ENCODE measurements at regions not wholly inside any gene's neighbourhood (a gene's known extent, or its start where the extent isn't known, plus 50 kb on each side); places are given as distances from the start of the nearest gene placed in this dataset.

- ChIA-PET POLR2A (interaction anchor here (0.5 kb wide), 1 partner anchor 46 kb away, joined by 3 read pairs; no protein-coding TSS in a partner anchor), RAD21 (ENCODE audit: unreplicated experiment) (no interaction called here), SMC1A (ENCODE audit: uncharacterized antibody, unreplicated experiment) (interaction anchor here (0.9 kb wide), 1 partner anchor 22 kb away, joined by 3 read pairs; no protein-coding TSS in a partner anchor), CTCF (interaction anchor here (0.7 kb wide), 1 partner anchor 11 kb away, joined by 3 read pairs; no protein-coding TSS in a partner anchor)
- no peaks in the 10 kb centered on the region for H3K27me3 ChIP-seq (replicated peaks in 1 of 2; ENCODE audit: control insufficient read depth in 2 of 2, insufficient read depth in 2 of 2, low read length in 1 of 2)
- WGBS (ENCODE audit: insufficient coverage, insufficient replicate concordance, low lambda C conversion rate, missing lambda C conversion rate): 27% methylated on average over 2 of the region's 2 CpGs
- H3K4me1 ChIP-seq (ENCODE audit: control insufficient read depth, insufficient read depth, low read length): no peaks in the 10 kb centered on the region
- H2AFZ ChIP-seq (ENCODE audit: control insufficient read depth, low read depth, low read length): no peak overlapping the region
- no peak overlapping the region for H3K4me3 ChIP-seq
- no peaks in the 10 kb centered on the region for H3K36me3 ChIP-seq (ENCODE audit: control insufficient read depth in 2 of 2, insufficient read depth in 2 of 2, low read length in 1 of 2)
- DNase-seq (ENCODE audit: low read depth, low spot score): no peak
- in situ Hi-C loops (cut with MboI) (no loop called here), intact Hi-C loops (cut with micrococcal nuclease; ENCODE audit: unreplicated experiment) (no loop called here)
- no peak overlapping the region for H3K27ac ChIP-seq (ENCODE audit: control insufficient read depth, insufficient read depth)
- H4K20me1 ChIP-seq (ENCODE audit: control insufficient read depth, insufficient read depth): no peaks in the 10 kb centered on the region
- FAIRE-seq: no peak
- no peaks in the 10 kb centered on the region for H3K9me3 ChIP-seq (replicated peaks; ENCODE audit: control insufficient read depth, insufficient read depth, low read length)
- ATAC-seq: no peak
- H3K9ac ChIP-seq (ENCODE audit: control insufficient read depth, insufficient read depth, low read length): no peak overlapping the region
- H3K79me2 ChIP-seq (ENCODE audit: control insufficient read depth, insufficient read depth, low read length): no peaks in the 10 kb centered on the region
- no peak overlapping the region for H3K4me2 ChIP-seq (ENCODE audit: control insufficient read depth, insufficient read depth)
- BruUV-seq (replicated peaks): no TSS peak
- no peak for TF ChIP-seq NR2C1 (IDR thresholded peaks at IDR 0.05)
- TF ChIP-seq ZNF622 (IDR thresholded peaks at IDR 0.05): no peak
- no peak for TF ChIP-seq RCOR1 (conservative IDR thresholded peaks at IDR 0.05; ENCODE audit: low read depth, low read length)
- TF ChIP-seq RELB (IDR thresholded peaks at IDR 0.05; ENCODE audit: low read depth): no peak
- no peak for TF ChIP-seq ZNF384 (IDR thresholded peaks at IDR 0.05; ENCODE audit: borderline replicate concordance, low read depth, low read length)
- TF ChIP-seq ASH2L (IDR thresholded peaks at IDR 0.05; ENCODE audit: borderline replicate concordance, low read depth): no peak
- no peak for TF ChIP-seq CBFB (IDR thresholded peaks at IDR 0.05; ENCODE audit: low read depth)
- TF ChIP-seq ZNF217 (IDR thresholded peaks at IDR 0.05): no peak
- no peak for TF ChIP-seq SREBF2 (IDR thresholded peaks at IDR 0.05; ENCODE audit: low read length)
- no peak for TF ChIP-seq MYB (IDR thresholded peaks at IDR 0.05; ENCODE audit: borderline replicate concordance, low read depth, low read length)
- TF ChIP-seq ZNF592 (IDR thresholded peaks at IDR 0.05): no peak
- TF ChIP-seq E4F1 (IDR thresholded peaks at IDR 0.05; ENCODE audit: borderline replicate concordance, partially characterized antibody): no peak
- TF ChIP-seq SMARCA5 (IDR thresholded peaks at IDR 0.05): no peak
- TF ChIP-seq ZNF24 (IDR thresholded peaks at IDR 0.05): no peak
- no peak for TF ChIP-seq KAT2A (conservative IDR thresholded peaks at IDR 0.05; ENCODE audit: control insufficient read depth, low read depth, low read length)
- no peak for TF ChIP-seq PAX8 (IDR thresholded peaks at IDR 0.05)
Observed at GRCh38 chr6:92352130-92352529, 1067.2 kb downstream of the EPHA7 start.

Measured in GM12878 (cell line).